ENCODE measurements at regions not wholly inside any gene's neighbourhood (a gene's known extent, or its start where the extent isn't known, plus 50 kb on each side); places are given as distances from the start of the nearest gene placed in this dataset.

DNA sequence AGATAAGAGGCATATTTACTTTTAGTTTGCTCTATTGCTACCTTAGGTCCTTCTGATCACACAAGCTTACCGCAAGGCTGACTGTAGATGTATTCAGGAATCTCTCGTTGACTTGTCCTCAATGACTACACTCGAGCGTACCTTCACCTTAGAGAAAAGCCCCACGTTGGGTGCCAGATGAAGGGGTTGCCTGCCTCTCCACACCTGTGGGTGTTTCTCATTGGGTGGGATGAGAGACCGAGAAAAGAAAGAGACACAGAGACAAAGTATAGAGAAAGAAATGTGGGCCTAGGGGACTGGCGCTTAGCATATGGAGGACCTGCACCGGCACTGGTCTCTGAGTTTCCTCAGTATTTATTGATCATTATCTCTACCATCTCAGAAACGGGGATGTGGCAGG lies 51.8 kb downstream of the ASCL4 start:
- Histone ChIP-seq H2AFZ (ENCODE audit: low read depth, low read length) (no peak overlapping the region), H3K4me1 (ENCODE audit: insufficient read depth, low read length) (peaks cover 2% of the 10 kb centered on the region), H3K4me3 (ENCODE audit: low read length) (no peak overlapping the region), H3K9me3 (ENCODE audit: low read length) (peaks cover 2% of the 10 kb centered on the region), H3K27me3 (ENCODE audit: insufficient read depth, low read length) (peaks cover 2% of the 10 kb centered on the region), H3K36me3 (ENCODE audit: insufficient read depth, low read length) (no peaks in the 10 kb centered on the region)

DNA sequence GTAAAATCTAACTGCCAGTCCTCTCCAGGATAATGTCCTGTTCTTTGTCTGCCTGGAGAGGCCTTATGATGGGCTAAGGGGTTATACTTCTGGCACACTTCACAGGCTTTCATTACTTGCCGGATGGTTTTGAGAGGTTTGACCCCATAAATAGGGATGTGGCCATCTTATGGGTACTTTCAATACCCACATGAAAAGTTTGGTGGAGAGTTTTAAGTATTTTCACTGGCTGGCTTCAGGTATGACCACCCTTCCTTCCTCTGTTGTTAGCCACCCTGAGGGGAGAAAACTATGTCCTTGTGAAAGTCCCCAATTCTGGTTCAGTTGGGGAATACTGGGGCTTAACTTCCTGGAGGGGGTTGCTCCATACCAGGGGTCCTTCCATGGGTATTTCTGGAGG lies 54.8 kb downstream of the ASCL4 start:
- peaks cover 6% of the 10 kb centered on the region for H3K27me3 ChIP-seq (ENCODE audit: insufficient read depth, low read length)
- no peaks in the 10 kb centered on the region for H3K4me1 ChIP-seq (ENCODE audit: insufficient read depth, low read length)
- H2AFZ ChIP-seq (ENCODE audit: low read depth, low read length) = no peak overlapping the region
- no peaks in the 10 kb centered on the region for H3K36me3 ChIP-seq (ENCODE audit: insufficient read depth, low read length)
- H3K9me3 ChIP-seq (ENCODE audit: low read length) = peaks cover 2% of the 10 kb centered on the region
- H3K4me3 ChIP-seq (ENCODE audit: low read length) = no peak overlapping the region

GRCh38 chr12:107832441-107832840 lies 57.9 kb downstream of the ASCL4 start:
- Histone ChIP-seq H3K27me3 (ENCODE audit: insufficient read depth, low read length) (peaks cover 15% of the 10 kb centered on the region), H3K4me3 (ENCODE audit: low read length) (no peak overlapping the region)

DNA sequence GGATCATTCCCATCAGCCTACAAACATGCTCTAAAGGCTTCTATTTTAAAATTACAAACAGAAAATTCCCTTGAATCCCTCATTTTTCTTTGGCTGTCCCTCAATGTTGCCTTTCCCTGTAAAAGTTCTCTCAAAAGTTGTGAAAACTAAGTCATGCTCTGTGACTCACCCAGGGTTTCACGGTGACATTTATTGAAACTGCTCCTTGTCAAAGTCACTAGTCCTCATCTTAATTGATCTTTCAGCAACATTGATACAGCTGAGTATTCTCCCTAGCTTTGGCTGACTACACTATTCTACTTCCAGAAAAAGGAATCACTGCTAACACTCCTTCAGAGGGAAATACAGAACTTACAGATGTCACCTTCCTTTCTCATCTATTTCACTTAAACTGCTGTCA lies 65.7 kb downstream of the ASCL4 start:
- Histone ChIP-seq H2AFZ (ENCODE audit: low read depth, low read length) (no peak overlapping the region), H3K27me3 (ENCODE audit: insufficient read depth, low read length) (peaks cover 50% of the 10 kb centered on the region), H3K4me3 (ENCODE audit: low read length) (no peak overlapping the region), H3K9me3 (ENCODE audit: low read length) (no peaks in the 10 kb centered on the region), H3K36me3 (ENCODE audit: insufficient read depth, low read length) (no peaks in the 10 kb centered on the region), H3K4me1 (ENCODE audit: insufficient read depth, low read length) (peaks cover 15% of the 10 kb centered on the region)

More at GRCh38 chr12:107832441-107832840, 57.9 kb downstream of the ASCL4 start:
- no peaks in the 10 kb centered on the region for H3K9me3 ChIP-seq (ENCODE audit: low read length)
- H2AFZ ChIP-seq (ENCODE audit: low read depth, low read length) = no peak overlapping the region
- H3K36me3 ChIP-seq (ENCODE audit: insufficient read depth, low read length) = no peaks in the 10 kb centered on the region
- H3K4me1 ChIP-seq (ENCODE audit: insufficient read depth, low read length) = no peaks in the 10 kb centered on the region

DNA sequence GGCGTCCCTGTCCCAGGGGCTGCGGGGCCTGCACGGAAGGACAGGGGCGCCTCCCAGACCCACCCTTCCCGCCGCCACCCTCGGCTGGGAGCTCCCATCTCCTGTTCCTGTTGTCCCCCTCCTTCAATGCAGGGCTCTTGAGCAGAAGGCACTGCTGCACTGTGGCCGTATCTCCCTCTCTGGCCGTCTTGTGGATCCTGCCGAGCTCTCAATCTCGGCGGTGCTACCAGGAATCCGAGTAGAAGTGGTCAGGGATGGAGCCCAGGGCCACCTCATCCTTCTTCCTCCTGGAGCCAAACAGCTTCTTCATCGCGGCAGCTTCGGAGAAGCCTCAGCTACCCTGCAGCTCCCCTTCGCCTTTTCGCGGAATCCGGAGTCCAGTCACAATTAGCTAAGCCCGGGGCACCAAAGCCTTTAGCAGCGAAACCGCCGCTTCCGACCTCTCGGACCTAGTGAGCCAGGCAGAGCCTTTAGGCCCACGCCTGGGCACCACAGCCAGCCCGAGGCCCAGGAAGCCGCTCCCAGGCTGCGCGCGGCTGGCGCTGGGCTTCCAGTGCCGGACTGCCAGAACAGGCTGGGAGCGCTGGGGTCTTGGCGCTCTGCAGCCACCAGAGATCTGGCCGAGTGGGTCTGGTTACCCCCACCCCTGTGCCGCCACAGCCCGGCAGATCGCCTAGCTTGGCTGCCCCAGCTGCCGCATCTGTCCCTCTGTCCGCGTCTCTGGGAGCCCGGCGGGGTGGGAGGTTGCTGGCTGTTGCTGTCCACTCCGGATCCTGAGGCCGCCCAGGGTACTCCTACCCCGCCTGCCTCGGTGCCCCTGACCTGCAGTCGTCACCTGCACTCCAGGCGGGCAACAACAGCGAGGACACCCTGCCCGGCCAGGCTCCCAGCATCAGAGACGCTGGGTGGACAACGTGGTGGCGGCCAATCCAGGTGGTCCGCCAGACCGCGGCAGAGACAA lies 69.1 kb downstream of the ASCL4 start:
- peaks cover 71% of the 10 kb centered on the region for H3K27me3 ChIP-seq (ENCODE audit: insufficient read depth, low read length)
- peak overlapping the region; percentile 14 for H3K4me3 ChIP-seq (ENCODE audit: low read length)
- no peaks in the 10 kb centered on the region for H3K36me3 ChIP-seq (ENCODE audit: insufficient read depth, low read length)
- no peaks in the 10 kb centered on the region for H3K9me3 ChIP-seq (ENCODE audit: low read length)
- peak overlapping the region; percentile 71 for H2AFZ ChIP-seq (ENCODE audit: low read depth, low read length)
- H3K4me1 ChIP-seq (ENCODE audit: insufficient read depth, low read length) = peaks cover 15% of the 10 kb centered on the region

DNA sequence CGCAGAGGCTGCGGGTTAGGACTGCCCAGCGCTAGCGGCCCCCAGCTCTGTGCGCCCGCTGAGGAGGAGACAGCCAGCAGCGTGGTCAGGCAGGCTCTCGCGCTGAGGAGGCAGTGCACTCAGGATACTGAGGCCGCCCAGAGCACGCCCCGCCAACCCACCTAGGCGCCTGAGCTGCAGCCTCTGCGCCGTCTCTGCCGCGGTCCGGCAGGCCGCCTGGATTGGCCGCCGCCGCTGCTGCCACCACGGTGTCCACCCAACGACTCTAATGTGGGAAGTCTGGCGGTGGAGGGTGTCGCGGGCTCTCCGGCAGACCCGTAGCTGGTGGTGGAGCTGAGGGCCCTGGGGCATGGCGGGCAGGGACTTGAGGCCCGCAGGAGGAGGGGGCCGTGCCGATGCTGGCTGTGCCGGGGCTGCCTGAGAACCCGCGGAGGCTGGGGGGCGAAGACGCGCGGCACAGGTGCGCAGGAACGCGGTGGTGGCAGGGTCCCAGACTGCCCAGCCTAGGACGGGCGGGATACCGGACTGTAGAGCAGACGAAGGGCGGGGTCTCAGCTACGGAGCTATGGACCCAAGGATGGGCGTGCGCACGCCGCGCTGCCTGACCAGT lies 69.9 kb downstream of the ASCL4 start:
- Histone ChIP-seq H3K4me1 (ENCODE audit: insufficient read depth, low read length) (peaks cover 15% of the 10 kb centered on the region), H2AFZ (ENCODE audit: low read depth, low read length) (peak overlapping the region; percentile 71), H3K36me3 (ENCODE audit: insufficient read depth, low read length) (no peaks in the 10 kb centered on the region), H3K9me3 (ENCODE audit: low read length) (no peaks in the 10 kb centered on the region), H3K27me3 (ENCODE audit: insufficient read depth, low read length) (peaks cover 79% of the 10 kb centered on the region), H3K4me3 (ENCODE audit: low read length) (peak overlapping the region; percentile 14)

GRCh38 chr12:107845226-107845979 lies 70.9 kb downstream of the ASCL4 start:
- no peaks in the 10 kb centered on the region for H3K9me3 ChIP-seq (ENCODE audit: low read length)
- peaks cover 77% of the 10 kb centered on the region for H3K27me3 ChIP-seq (ENCODE audit: insufficient read depth, low read length)
- peaks cover 15% of the 10 kb centered on the region for H3K4me1 ChIP-seq (ENCODE audit: insufficient read depth, low read length)
- H3K4me3 ChIP-seq (ENCODE audit: low read length) = no peak overlapping the region
- no peak overlapping the region for H2AFZ ChIP-seq (ENCODE audit: low read depth, low read length)
- H3K36me3 ChIP-seq (ENCODE audit: insufficient read depth, low read length) = no peaks in the 10 kb centered on the region

- no peak overlapping the region for H3K4me3 ChIP-seq (ENCODE audit: low read length)
- peaks cover 15% of the 10 kb centered on the region for H3K4me1 ChIP-seq (ENCODE audit: insufficient read depth, low read length)
- H2AFZ ChIP-seq (ENCODE audit: low read depth, low read length) = no peak overlapping the region
- no peaks in the 10 kb centered on the region for H3K9me3 ChIP-seq (ENCODE audit: low read length)
- no peaks in the 10 kb centered on the region for H3K36me3 ChIP-seq (ENCODE audit: insufficient read depth, low read length)
- peaks cover 76% of the 10 kb centered on the region for H3K27me3 ChIP-seq (ENCODE audit: insufficient read depth, low read length)
Measured at GRCh38 chr12:107845980-107846659, 71.6 kb downstream of the ASCL4 start.

DNA sequence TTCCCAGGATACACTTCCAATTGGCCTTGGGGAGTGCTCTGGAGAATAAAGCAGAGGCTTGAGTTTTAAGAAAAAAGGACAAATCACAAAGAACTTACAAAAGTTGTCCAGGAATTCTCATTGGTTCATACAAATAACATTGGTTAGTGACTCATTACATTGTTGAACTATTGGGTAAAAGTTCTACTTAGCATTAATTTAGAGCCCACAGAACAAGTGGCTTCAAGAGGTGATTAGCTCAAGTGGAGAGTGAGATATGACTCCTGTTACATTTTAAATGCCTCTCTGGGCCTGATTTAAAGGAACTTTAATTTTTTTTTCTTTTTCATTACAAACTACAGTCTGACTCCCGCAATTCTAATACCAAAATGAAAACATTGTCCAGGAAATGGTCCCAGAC lies 72.9 kb downstream of the ASCL4 start:
- no peaks in the 10 kb centered on the region for H3K36me3 ChIP-seq (ENCODE audit: insufficient read depth, low read length)
- no peaks in the 10 kb centered on the region for H3K9me3 ChIP-seq (ENCODE audit: low read length)
- H2AFZ ChIP-seq (ENCODE audit: low read depth, low read length) = no peak overlapping the region
- no peak overlapping the region for H3K4me3 ChIP-seq (ENCODE audit: low read length)
- peaks cover 15% of the 10 kb centered on the region for H3K4me1 ChIP-seq (ENCODE audit: insufficient read depth, low read length)
- H3K27me3 ChIP-seq (ENCODE audit: insufficient read depth, low read length) = peaks cover 71% of the 10 kb centered on the region

- Histone ChIP-seq H3K36me3 (ENCODE audit: insufficient read depth, low read length) (no peaks in the 10 kb centered on the region), H3K4me3 (ENCODE audit: low read length) (no peak overlapping the region), H2AFZ (ENCODE audit: low read depth, low read length) (no peak overlapping the region), H3K9me3 (ENCODE audit: low read length) (no peaks in the 10 kb centered on the region), H3K27me3 (ENCODE audit: insufficient read depth, low read length) (peaks cover 67% of the 10 kb centered on the region), H3K4me1 (ENCODE audit: insufficient read depth, low read length) (peaks cover 15% of the 10 kb centered on the region)
Measured at GRCh38 chr12:107847830-107848229, 73.3 kb downstream of the ASCL4 start.

DNA sequence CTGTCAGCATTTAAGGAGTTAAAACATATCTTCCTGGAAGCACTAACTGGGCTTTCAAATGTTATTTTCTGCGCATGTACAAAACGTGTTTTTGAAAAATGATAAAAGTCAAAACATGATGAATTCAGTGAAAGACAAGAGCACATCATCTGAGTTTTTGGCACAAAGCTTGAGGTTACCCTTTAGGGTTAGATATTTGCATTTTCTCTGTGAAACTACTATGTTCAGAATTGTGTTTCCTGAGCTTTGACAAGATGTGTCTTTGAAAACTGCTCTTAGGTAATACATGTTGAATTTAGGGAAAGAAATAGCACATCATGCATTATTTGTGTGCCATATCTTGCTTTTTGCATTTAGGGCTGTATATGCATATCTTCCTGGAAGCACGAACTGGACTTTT lies 79.0 kb downstream of the ASCL4 start:
- Histone ChIP-seq H3K4me1 (ENCODE audit: insufficient read depth, low read length) (no peaks in the 10 kb centered on the region), H3K27me3 (ENCODE audit: insufficient read depth, low read length) (peaks cover 42% of the 10 kb centered on the region), H2AFZ (ENCODE audit: low read depth, low read length) (no peak overlapping the region), H3K36me3 (ENCODE audit: insufficient read depth, low read length) (no peaks in the 10 kb centered on the region), H3K9me3 (ENCODE audit: low read length) (no peaks in the 10 kb centered on the region), H3K4me3 (ENCODE audit: low read length) (no peak overlapping the region)

GRCh38 chr12:107855471-107855870 lies 81.0 kb downstream of the ASCL4 start:
- Histone ChIP-seq H3K4me3 (ENCODE audit: low read length) (no peak overlapping the region), H2AFZ (ENCODE audit: low read depth, low read length) (no peak overlapping the region), H3K36me3 (ENCODE audit: insufficient read depth, low read length) (no peaks in the 10 kb centered on the region), H3K27me3 (ENCODE audit: insufficient read depth, low read length) (peaks cover 28% of the 10 kb centered on the region), H3K9me3 (ENCODE audit: low read length) (no peaks in the 10 kb centered on the region), H3K4me1 (ENCODE audit: insufficient read depth, low read length) (no peaks in the 10 kb centered on the region)

Measured in neuron (in vitro differentiated cells).